ACC112 (cell line): ENCODE measurements at regions not wholly inside any gene's neighbourhood (a gene's known extent, or its start where the extent isn't known, plus 50 kb on each side); places are given as distances from the start of the nearest gene placed in this dataset.

ENCODE experiments used
- H2AFZ ChIP-seq: fragments of 200-600 bp; sonication (generic); one replicate; pipeline ENCODE4 v1.6.0; 2017; ENCODE audit warnings: antibody characterized with exemption, low read length; ENCODE audit not compliant: unreplicated experiment
- H3K27ac ChIP-seq: fragments of 200-600 bp; sonication (generic); 2 replicates; pipeline ENCODE4 v1.5.1; 2014; ENCODE audit warnings: low read depth, mild to moderate bottlenecking, antibody characterized with exemption, low read length, moderate library complexity
- H3K27me3 ChIP-seq: fragments of 200-600 bp; sonication (generic); 2 replicates; pipeline ENCODE4 v1.6.1; 2014; ENCODE audit warnings: mild to moderate bottlenecking, antibody characterized with exemption, low read length, moderate library complexity, mixed read lengths; ENCODE audit not compliant: insufficient read depth
- H3K36me3 ChIP-seq: fragments of 200-600 bp; sonication (generic); 2 replicates; pipeline ENCODE4 v1.6.1; 2016; ENCODE audit warnings: mild to moderate bottlenecking, antibody characterized with exemption, low read length, moderate library complexity, mixed read lengths; ENCODE audit not compliant: insufficient read depth
- H3K4me1 ChIP-seq: fragments of 200-600 bp; sonication (generic); one replicate; pipeline ENCODE4 v1.6.1; 2016; ENCODE audit warnings: low read length, mixed read lengths; ENCODE audit not compliant: insufficient read depth, unreplicated experiment, control insufficient read depth
- H3K4me3 ChIP-seq: fragments of 200-600 bp; sonication (generic); 2 replicates; pipeline ENCODE4 v1.5.1; 2014; ENCODE audit warnings: mild to moderate bottlenecking, low read depth, low read length
- H3K79me2 ChIP-seq: fragments of 200-600 bp; sonication (generic); one replicate; pipeline ENCODE4 v1.6.0; 2016; ENCODE audit warnings: low read length; ENCODE audit not compliant: control insufficient read depth, unreplicated experiment, insufficient read depth

DNA sequence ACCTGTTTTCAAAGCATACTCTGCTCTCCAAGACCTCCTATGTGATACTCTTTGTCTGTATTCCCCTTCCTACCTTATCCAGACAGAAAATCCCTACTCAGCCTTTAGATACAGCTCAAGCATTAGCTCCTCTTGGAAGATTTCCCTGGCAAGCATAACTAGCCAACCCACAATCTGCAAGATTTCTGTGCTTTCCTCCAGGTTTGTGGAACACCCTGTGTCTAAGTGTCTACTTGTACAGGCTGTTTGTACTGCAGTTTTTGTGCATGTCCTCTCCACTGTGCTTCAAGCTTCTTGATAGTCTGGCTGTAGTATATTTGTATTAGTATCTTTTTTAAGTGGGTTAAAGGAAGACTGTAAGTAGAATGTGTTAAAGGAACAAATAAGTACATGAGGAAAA is 203.7 kb downstream of the RFC3 start:
- Histone ChIP-seq H3K4me1 (peaks cover 8% of the 10 kb centered on the region), H3K27me3 (no peaks in the 10 kb centered on the region), H3K36me3 (no peaks in the 10 kb centered on the region), H2AFZ (no peak overlapping the region), H3K27ac (no peak overlapping the region), H3K79me2 (no peaks in the 10 kb centered on the region), H3K4me3 (no peak overlapping the region)

DNA sequence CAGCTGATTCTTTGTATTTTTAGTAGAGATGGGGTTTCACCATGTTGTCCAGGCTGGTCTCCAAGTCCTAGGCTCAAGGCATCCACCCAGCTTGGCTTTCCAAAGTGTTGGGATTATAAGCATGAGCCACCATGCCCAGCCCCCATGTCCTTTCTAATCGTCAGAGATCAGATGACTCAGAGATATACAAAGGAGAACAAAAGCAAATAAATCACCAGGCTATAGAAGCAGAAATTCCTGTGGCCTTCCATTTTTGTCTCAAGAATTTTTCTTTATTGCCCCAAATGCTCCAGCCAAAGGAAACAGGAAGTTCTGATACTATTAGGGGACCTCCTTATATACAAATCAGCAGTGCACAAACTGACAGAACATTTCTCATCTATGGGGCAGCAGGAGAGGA is 207.8 kb downstream of the RFC3 start:
- H3K4me1 ChIP-seq: peaks cover 8% of the 10 kb centered on the region
- peak overlapping the region; percentile 58; the same call in 1 of the 2 replicates for H3K27ac ChIP-seq
- no peaks in the 10 kb centered on the region for H3K79me2 ChIP-seq
- no peak overlapping the region for H3K4me3 ChIP-seq
- H3K36me3 ChIP-seq: no peaks in the 10 kb centered on the region
- H2AFZ ChIP-seq: no peak overlapping the region
- H3K27me3 ChIP-seq: no peaks in the 10 kb centered on the region

DNA sequence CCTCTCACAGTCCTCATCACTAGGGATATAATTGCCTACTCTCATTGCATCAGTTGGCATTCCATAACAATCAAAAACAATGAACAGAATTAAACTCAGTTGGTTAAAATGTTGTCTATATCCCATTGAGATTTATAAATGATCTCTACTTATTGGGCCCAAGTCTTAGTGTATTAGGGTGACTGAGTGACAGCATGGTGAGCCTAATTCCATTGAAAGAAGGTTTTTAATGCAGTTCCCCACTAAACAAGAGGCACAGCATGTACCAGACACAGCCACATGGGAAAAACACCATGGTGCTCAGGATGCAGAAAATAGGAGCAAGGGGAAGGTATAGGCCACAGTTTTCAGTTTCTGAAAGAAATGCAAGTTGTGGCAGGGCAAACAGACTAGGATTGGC is 208.4 kb downstream of the RFC3 start:
- Histone ChIP-seq H3K79me2 (no peaks in the 10 kb centered on the region), H3K4me3 (no peak overlapping the region), H2AFZ (no peak overlapping the region), H3K4me1 (peaks cover 8% of the 10 kb centered on the region), H3K27ac (peak overlapping the region; percentile 58; the same call in 1 of the 2 replicates), H3K27me3 (no peaks in the 10 kb centered on the region), H3K36me3 (no peaks in the 10 kb centered on the region)

DNA sequence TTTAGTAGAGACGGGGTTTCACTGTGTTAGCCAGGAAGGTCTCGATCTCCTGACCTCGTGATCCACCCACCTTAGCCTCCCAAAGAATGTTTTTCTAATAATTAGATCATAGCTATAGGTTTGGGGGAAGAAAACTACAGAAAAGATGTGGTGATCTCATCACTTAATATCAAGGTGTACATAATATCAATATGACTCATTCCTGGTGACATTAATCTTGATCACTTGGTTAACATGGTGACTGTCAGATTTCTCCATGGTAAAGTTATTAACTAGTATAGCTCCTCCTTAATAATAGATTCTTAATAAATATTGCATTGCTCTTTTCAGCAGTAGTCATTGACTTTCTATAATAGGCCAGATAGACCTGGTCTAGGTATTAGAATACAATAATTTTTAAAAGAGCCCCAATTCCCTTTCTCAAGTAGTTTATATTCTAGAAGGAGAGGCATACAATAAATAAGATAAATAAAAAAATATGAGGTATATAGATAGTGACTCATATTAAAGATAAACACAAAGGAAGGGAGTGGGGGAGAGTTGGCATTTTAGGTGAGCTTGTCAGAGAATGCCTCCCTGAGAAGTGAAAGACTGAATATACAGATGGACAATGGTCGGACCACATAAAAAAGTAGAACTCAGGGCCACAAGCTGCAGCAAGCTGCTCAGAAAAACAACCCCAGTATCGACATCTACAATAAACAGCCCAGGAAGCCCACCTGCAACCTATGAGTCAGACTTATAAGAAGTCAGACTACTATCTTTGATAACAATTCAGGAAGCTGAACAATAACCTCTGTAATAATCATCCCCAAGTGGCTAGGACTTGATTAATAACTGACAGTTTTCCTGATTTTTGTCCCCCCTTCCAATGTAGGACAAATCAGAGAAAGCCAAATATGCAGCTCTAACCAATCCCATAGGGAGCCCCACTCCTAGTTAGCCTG is 210.8 kb downstream of the RFC3 start:
- Histone ChIP-seq H3K79me2 (no peaks in the 10 kb centered on the region), H3K27ac (no peak overlapping the region)

GRCh38 chr13:34030782-34031181 is 212.8 kb downstream of the RFC3 start:
- no peak overlapping the region for H2AFZ ChIP-seq

More for the DNA sequence above, 210.8 kb downstream of the RFC3 start:
- Histone ChIP-seq H3K4me1 (peaks cover 8% of the 10 kb centered on the region), H3K36me3 (no peaks in the 10 kb centered on the region), H3K27me3 (no peaks in the 10 kb centered on the region), H3K4me3 (no peak overlapping the region), H2AFZ (no peak overlapping the region)

GRCh38 chr13:34031610-34032009 is 213.7 kb downstream of the RFC3 start:
- Histone ChIP-seq H3K4me3 (no peak overlapping the region), H3K27ac (no peak overlapping the region), H3K27me3 (no peaks in the 10 kb centered on the region), H3K36me3 (no peaks in the 10 kb centered on the region), H3K4me1 (no peaks in the 10 kb centered on the region), H3K79me2 (no peaks in the 10 kb centered on the region), H2AFZ (no peak overlapping the region)

More at GRCh38 chr13:34030782-34031181, 212.8 kb downstream of the RFC3 start:
- Histone ChIP-seq H3K4me3 (no peak overlapping the region), H3K27me3 (no peaks in the 10 kb centered on the region), H3K79me2 (no peaks in the 10 kb centered on the region), H3K4me1 (peaks cover 4% of the 10 kb centered on the region), H3K27ac (no peak overlapping the region), H3K36me3 (no peaks in the 10 kb centered on the region)

DNA sequence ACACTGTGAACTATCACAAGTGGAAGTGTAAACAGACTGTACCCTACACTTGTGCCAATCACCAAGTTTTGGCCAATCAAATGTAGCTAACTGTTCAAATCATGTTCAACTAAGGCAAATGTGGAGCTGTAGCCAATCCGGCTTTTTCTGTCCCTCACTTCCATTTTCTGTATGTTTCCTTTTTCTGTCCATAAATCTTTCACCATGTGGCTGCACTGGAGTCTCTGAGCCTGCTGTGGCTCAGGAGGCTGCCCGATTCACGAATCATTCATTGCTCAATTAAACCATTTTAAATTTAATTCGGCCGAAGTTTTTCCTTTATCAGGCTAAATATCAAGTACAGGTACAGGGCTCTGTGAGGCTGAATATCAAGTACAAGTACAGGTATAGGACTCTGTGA is 216.5 kb downstream of the RFC3 start:
- no peaks in the 10 kb centered on the region for H3K79me2 ChIP-seq
- no peaks in the 10 kb centered on the region for H3K27me3 ChIP-seq
- no peak overlapping the region for H3K27ac ChIP-seq
- H3K36me3 ChIP-seq: no peaks in the 10 kb centered on the region
- no peak overlapping the region for H2AFZ ChIP-seq
- H3K4me3 ChIP-seq: no peak overlapping the region
- H3K4me1 ChIP-seq: peaks cover 6% of the 10 kb centered on the region

GRCh38 chr13:34035178-34035577 is 217.2 kb downstream of the RFC3 start:
- Histone ChIP-seq H2AFZ (no peak overlapping the region), H3K36me3 (no peaks in the 10 kb centered on the region), H3K4me1 (peaks cover 6% of the 10 kb centered on the region), H3K27me3 (no peaks in the 10 kb centered on the region), H3K27ac (no peak overlapping the region), H3K4me3 (no peak overlapping the region), H3K79me2 (no peaks in the 10 kb centered on the region)

DNA sequence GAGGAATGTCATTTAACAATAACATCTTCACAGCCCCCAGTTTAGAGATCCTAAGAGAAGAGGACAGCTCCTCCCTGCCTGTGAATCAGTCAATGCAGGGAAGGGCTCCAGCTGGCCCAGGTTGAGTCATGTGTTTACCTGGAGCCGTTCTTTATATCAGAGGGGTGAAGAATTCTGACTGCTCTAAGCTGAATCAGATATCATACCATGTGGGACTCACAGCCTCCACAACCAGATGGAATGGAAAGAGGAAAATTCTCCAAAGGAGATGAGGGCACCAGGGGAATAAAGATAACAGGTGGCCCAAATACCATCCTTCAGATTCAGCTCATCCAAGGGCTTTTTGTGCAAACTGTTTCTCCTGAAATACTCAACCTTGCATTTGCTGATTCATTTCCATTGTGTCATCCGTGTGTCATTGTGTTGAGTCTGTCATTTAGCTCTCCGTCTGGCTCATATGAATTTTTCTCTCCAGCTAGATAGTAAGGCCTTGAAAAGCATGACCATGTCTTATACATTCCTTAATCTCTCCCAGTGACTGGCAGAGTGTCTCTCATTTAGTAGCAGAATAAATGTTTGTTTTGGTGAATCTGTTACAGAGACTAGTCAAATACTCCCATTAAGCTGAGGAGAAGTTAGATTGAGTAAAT is 217.9 kb downstream of the RFC3 start:
- no peaks in the 10 kb centered on the region for H3K36me3 ChIP-seq
- no peak overlapping the region for H3K27ac ChIP-seq
- H2AFZ ChIP-seq: no peak overlapping the region

GRCh38 chr13:34037636-34038540 is 219.9 kb downstream of the RFC3 start:
- Histone ChIP-seq H2AFZ (no peak overlapping the region), H3K4me1 (peaks cover 6% of the 10 kb centered on the region), H3K79me2 (no peaks in the 10 kb centered on the region), H3K4me3 (no peak overlapping the region), H3K27ac (no peak overlapping the region), H3K36me3 (no peaks in the 10 kb centered on the region), H3K27me3 (no peaks in the 10 kb centered on the region)

More for the DNA sequence above, 217.9 kb downstream of the RFC3 start:
- Histone ChIP-seq H3K4me1 (peaks cover 6% of the 10 kb centered on the region), H3K4me3 (no peak overlapping the region), H3K27me3 (no peaks in the 10 kb centered on the region), H3K79me2 (no peaks in the 10 kb centered on the region)
